T-helper 1 cell (primary cell): ENCODE measurements at regions not wholly inside any gene's neighbourhood (a gene's known extent, or its start where the extent isn't known, plus 50 kb on each side); places are given as distances from the start of the nearest gene placed in this dataset.

Experiments used
- DNase-seq, 5 donors: peaks; one replicate each; pipeline ENCODE4 v3.0.0-alpha.2; 2012 to 2020

DNA sequence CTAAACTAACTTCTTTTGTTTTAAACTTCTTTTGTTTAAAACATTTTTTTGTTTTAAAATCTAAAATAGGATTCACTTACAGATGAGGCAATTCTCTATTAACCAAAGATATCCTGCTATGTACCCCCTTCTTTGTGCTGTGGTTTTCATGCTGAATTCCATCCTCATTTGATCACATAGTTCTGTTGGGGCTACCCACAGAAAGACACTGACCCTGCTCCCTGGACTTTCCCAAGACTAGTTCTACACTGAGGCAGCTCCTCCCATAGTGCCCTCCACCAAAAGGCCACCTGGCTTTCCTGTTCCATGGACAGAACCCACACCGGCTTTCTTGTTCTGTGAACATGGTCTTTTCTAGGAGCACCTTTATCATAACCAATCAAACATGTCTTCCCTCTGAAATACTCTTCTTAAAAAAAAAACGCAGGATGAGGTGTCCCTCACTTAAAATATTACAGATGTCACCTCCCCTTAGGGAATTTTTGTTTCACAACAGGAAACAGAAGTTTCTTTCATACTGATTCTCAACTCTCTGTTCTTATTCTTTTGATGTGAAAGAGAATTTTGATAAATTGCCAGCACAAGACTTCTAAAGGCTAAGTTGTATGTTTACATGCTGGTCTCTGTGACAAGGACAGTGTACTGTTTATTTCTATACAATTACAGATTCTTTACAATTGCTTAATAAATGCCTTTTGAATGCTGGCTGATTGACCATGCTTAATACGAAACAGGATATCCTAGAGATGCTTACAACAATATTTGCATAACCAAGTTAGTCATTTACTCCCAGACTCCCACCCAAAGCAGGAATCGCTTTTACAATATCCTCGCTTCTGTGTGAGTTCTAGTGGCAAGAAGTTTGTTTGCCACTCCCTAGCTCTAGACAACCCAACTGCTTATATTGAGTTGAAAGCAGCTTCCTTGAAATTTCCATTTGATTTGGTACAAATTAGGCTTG lies 300.4 kb downstream of the DTWD2 start:
- no peak for DNase-seq

DNA sequence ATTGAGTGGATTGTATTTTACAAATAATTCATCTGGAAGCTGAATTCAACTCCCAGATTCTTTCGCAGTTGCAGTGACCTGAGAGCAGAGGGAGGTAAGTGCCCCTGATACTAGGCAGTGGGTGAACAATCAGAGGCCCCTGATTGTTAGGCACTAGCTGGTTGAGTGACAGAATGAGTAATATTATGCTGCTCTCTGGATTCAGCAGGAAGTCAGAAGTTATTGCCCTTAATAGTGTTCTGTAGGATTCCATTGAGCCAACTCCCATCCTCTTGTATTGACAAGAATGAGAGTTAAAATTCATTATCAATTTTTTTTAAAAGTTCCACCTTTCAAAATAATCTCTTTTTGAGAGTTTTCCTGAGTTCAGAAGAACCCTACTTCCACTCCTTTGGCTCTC lies 301.2 kb downstream of the DTWD2 start:
- no peak for DNase-seq

DNA sequence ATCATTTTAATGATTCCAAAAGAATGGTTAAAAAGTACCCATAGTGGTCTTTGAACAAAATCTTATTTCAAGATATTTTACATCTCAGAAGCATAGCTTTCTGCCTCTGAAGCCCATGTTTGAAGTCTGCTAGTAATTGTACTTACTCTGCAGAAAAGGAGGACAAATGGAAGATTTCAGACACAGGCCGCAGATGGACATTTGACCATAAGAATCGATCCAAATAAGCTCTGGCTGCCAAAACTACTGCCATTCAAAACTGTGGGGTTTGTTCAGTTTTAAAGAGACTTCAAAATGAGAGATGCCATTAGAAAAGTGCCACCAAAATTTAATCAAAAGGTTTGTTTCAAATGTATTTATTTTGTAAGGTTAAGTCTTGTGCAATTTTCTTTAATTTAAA lies 306.7 kb downstream of the DTWD2 start:
- DNase-seq = no peak

DNA sequence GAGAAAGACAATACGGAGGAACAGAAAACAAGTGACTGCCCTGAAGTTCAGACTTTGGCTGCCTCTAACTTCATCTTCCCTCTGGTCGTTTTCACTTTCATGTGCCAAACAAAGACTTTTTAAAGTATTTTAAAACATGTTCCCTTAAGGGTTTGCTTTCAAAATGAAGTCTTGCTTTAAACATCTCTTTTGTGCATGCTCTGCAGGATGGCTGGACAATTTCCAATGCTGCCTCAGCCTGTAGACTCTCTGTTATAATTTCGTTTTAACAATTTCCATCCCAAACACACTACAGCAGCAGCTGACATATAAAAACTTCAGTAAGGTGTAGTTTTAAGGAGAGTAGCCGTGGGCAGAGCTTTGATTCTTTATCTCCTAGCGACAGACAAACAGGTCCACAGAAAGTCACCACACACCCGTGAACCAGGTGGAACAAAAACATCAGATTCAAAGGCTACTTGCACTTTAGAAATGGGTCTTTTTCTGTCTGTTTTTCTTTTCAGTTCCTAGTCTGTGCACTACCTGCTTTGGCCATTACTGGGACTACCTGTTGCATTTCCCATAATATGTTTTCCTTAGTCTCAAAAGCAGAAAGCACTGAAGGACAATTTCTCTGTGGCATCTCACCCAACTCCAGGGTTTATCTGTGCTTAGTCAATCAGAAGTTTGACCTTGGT lies 308.9 kb downstream of the DTWD2 start:
- DNase-seq = no peak

DNA sequence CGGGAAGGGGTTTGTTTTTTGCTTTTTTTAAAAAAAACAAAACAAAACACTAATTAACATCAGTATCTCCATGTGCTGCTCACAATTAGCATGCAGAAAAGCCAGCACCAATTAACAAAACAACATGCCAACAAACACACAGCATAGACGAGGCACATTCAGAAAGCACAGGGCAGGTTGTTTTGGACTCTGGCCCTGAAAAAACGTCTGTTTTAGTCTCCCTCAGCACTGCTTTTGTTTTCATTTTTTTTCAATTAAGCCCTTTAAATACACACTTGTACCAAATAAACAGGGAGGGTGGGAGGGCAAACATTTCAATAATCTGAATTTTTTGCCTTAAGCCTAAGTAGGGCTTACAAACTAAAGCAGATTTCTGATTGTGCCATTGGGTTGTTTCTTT lies 309.6 kb downstream of the DTWD2 start:
- no peak for DNase-seq

DNA sequence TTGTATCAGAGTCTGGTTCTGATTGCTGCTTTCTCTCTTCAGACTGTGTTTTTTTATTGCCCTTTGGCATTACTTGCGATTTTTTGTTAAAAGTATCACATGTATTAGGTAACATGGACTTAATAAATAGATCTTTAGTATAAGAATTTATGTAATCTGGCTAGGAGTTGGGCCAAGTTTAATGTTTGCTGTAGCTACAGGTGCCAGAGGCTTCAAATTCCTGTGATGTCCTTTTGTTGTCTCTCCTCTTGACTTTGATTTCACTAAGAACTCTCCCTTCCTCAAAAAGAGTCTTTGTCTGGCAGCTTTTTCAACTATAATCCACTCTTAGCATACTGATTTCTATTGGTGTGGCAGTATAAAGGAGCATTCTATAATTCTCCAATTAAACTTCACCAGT lies 313.1 kb downstream of the DTWD2 start:
- no peak for DNase-seq

DNA sequence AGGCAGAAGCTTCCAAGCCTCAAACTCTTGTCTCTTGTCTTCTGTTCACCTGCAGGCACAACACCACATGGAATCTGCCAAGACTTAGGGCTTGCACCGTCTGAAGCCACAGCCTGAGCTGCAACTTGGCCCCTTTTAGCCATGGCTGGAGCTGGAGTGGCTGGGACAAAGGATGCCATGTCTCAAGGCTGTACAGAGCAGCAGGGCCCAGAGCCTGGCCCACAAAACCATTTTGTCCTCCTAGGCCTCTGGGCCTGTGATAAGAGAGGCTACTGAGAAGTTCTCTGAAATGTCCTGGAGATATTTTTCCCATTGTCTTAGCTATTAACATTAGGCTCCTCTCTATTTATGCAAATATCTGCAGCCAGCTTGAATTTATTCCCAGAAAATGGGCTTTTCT lies 330.8 kb downstream of the DTWD2 start:
- DNase-seq = no peak

DNA sequence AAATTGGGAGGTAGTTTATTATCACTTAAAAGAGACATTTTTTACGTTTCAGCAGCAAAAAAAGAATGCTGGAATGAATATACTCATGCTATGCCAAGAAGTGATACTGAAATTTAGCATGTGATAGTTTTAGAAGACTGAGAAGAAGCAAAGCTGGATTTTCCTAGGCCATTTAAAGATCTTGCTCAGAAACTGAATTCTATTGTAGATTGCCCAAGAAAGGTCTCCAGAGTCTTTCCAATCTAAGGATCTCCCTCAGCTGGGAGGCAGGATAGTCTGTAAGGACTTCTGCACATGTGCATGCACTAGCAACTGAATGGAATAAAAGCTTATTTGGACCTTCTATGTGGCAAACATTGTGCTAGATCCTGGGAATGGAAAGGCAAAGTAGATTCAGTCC lies 334.5 kb downstream of the DTWD2 start:
- DNase-seq = no peak

DNA sequence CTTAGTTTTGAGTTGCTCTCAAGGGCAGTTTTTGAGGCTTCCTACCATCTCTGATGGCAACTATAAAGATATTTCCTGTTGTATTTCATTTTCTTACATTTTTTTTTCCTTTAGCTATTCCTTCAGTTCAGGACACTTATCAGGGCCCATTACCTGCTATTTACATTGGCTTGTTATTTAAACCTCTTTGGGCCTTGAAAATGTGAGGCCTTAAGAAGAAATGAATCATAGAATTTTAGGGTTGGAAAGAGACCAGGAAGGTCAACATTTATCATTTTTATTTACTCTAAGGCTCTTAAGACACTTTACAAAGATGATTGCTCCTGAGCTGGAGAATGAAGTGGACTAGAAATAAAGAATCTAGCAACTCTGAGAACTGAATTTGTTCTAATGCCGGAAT lies 335.2 kb downstream of the DTWD2 start:
- no peak for DNase-seq

DNA sequence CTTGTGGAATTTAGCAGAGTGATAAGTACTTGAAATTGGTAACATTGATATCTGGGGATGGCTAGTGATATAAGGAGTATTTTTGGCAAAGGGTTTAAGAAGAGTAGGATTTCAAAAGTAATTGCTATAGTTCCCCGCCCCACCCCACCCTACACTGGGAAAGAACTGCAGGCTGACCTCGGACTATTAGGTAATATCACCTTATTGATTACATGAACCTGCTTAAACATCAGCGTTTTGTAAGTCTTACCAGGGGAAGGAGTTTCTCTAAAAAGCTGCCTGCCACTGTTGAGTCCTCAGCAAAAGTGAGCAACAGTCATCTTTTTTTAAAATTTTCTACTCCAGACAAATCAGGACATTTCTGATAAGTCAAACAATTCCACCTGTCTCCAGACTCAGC lies 337.3 kb downstream of the DTWD2 start:
- DNase-seq = no peak

DNA sequence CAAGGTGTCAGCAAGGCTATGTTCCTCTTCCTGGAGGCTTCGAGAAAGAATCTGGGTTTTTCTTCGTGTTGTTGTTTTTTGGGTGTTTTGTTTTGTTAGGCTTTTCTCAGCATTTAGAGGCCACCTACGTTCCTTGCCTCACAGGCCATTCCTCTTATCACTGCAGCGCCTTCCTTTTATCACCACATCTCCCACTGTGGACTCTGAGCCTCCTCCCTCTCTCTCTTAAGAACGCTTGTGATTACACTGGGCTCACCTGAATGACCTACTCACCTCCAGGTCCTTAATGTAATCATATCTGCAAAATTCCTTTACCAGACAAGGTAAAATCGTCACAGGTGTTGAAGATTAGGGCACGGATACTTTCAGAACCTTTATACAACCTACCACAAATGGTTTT lies 340.8 kb downstream of the DTWD2 start:
- no peak for DNase-seq

DNA sequence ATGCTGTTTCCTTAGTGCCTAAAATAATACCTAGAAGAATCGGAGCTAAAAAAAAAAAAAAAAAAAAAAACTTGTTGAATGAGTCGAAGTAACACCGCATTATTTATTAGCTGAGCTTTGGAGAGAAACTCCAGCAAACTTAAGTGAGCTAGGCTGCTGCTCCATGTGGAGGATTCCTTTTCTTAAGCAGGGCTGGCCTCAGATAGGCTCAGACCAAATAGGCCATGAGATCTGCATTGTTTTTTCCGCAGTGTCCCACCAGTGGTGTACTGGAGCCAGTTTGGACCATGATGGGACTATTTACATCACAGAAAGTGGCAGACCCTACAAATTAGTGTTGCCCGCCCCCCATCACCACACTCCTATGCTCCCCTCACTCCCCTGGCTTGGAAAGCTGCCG lies 341.4 kb downstream of the DTWD2 start:
- no peak for DNase-seq

DNA sequence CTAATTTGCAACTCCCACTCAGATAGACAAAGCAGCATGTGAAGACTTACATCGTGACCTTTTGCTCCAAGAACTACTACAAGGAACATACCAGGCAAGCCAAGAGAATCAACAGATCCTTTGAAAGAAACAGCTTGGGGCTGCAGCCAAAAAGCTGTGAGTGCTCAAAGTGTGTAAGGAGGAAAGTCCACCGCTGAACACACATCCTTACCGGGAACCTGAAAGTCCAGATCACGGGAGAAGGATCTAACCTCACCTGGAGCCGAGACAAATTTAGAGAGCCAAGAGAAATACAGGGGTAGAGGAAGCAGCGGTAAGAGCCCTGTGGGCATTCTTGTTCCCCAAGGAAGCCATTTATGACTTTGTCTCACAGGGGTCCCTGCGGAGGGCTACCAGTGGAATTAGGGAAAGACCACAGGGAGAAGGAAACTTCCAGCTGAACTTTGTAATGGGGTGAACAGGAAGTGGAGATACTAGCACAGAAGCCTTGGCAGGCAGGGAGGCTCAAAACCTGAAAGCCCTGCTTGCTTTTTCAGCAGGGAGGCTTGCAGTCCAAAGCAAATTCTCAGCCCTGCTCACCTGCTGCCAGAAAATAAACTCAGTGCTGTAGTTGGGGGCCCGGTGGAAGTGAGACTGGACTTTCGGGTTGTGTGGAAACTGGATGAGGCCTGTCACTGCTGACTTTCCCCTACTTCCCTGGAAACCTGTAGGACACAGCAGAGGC lies 350.2 kb downstream of the DTWD2 start:
- DNase-seq = no peak

DNA sequence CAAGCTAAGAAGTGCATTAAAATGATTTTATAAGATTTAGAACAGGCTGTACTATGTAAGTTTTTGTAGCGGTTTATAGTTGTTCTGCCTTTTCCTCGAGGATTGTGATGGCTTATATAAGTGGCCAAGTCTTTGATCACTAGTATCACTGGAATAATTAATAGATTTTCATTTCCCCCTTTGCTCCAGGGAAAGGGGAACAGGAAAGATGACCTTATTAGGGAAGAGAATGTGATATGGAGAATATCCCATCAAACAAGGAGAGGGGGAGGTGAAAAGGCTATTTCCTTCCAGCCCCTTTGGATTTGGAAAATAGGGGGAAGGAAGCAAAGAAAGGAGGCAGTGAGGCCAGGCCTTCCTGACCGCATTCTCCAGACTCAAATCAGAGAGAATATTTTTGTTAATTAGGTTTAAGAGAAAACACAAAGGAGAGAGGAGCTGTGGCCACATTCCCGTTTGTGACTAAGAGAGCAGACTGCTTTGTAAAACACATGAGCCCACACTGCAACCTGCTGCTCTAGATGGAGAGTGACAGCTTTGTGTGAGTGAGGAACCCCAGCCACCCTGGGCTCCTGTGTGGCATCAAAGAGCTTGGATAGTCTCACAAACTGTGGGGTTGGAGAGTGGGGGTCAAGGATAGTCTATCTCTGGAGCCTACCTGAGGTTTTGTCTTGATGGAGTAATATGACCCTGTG lies 359.5 kb downstream of the DTWD2 start:
- no peak for DNase-seq

DNA sequence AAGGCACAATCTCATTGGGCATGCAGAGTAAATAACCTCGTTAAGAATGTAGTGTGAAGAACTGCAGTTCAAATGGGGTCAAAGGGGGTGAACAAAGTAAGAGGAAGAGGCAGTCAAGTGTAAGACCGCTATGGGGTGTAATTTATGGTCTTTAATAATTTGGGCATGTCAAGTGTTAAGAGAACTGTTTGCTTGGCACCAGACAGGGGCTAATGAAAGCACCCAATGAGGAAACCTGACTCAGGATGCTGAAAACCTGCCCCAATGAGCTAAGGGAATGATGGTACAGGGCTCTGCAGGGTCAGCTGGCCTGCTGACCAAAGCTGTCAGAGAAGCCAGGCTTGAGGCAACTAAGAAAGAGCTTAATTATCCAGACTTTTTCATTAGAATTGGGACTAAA lies 368.1 kb downstream of the DTWD2 start:
- no peak for DNase-seq

DNA sequence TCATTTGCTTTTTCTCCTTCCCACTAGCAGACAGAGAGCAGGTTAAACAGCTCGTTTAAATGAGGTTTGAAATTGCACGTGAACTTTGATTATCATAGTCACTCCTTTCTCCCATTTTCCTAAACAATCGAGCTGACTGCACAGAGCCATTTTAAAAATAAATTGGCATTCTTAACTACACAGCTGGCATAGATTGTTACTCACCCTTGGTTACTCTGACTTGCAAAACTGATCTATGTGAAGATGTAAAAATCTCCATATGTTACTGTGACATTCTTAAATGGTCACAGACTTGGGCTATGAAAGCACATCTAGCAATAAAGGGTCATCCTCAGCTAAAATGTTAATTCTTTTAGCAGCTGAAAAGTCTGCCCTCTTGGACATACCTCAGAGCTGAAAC lies 368.5 kb downstream of the DTWD2 start:
- DNase-seq = no peak

DNA sequence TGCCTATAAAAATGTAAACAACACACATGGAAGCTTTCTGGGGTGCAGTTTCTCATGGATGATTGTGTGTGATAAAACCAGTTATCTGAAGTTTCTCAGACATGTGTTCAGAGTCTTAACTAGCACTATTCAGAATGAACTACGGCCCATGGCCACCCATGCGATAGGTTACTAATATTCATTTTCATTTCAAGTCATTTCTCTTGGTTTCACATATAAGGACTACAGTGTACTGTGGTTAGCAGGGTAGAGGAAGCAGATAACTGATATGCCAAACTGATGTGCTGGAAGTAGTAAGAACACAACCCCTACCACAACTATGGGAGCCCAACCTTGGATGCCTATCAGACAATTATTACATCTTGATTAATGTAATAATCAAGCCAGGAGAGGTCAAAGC lies 372.1 kb downstream of the DTWD2 start:
- DNase-seq = no peak

DNA sequence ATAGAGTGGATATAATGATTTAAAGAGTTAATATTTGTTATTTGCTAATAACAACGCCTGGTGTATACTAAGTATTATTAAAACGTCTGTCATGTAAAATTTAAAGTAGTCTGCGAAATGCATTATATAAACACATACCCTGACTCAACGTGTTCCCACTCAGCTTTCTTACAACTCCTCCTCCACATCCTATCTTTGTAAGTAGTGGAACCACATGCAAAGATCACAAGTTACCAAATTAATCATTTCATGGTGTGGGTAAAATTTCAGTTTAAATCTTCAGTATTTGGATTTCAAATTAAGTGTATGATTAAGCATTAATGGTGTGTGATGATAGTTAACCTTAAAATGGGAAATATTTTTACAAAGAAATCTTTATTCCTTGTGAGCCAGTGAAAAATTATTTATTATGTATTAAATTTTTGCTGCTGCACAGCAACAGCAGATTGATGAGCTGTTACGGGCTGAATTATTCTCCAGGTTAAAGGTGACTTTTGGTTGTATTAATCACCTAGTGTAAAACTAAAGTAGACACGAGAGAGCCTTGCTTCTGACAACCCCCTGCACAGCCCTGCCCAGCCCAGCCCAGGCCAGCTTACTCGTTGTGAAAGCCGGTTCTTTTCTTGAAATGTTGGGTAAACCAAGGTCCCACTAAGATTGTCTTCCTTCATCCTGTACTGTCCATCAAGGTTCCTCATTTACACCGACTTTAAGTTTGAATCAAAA lies 373.5 kb downstream of the DTWD2 start:
- DNase-seq = no peak

DNA sequence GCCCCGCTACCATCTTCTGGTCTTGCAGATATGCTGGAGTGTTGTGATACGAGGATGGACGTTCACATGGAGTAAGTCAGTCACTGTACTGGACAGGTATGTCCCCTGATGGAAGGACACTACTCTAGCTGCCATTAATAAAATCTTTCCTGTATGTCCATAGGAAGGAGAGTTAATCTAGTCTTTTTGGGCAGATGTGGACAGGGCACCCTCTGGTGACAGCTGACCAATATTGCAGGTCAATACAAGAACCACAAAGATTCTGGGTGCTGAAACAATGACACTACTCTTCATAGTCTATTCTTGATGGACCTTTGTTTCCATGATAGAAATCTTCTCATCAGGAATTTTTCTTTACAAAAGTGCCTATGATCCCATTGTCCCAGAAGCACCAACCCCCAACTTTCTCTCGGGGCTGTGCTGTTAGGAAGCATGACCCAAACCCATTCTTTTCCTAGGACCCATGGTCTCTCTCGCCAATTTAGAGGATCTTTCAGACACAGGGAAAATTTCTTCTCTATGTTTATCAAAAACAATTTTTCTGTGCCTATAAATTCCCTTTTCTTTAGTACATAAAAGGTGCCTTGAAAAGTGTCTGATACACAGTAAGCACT lies 376.9 kb downstream of the DTWD2 start:
- DNase-seq = no peak

DNA sequence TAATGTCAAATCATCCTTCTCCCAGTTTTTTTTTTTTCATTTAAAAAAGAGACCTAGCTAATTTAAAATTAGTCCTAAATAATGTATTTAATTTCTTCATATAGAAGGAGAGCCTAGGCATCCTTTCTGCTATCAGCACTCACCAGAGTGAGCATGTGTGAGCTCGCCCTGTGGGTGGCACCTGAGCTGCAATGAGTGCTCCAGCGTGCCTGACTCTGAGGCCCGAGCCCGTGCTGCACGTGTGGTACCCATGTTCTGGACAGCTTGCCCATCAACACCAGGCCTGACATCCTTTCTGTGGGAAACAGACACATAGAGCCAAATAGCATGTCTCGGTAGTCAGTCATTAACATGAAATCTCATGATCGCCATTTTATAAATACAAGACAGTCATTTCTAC lies 381.4 kb downstream of the DTWD2 start:
- DNase-seq = no peak

DNA sequence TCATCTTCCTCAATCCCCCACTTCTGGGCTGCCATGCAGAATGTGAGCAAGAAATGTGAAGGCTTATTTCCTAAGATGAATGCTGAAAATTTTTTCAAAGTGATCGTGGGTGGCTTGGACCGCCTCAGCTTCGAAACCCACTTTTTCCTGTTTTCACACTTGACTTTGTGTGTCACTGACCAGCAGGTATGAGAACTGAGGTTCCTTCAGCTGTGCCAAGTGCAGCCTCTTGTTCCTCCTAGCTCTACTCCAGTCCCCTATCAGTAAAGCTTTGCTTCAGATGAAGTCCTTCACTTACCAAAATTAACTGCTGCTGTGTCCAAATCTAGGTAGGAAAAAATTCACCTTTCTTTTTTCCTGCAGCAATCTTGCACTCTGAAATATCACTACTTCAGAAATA lies 382.6 kb downstream of the DTWD2 start:
- DNase-seq = no peak

DNA sequence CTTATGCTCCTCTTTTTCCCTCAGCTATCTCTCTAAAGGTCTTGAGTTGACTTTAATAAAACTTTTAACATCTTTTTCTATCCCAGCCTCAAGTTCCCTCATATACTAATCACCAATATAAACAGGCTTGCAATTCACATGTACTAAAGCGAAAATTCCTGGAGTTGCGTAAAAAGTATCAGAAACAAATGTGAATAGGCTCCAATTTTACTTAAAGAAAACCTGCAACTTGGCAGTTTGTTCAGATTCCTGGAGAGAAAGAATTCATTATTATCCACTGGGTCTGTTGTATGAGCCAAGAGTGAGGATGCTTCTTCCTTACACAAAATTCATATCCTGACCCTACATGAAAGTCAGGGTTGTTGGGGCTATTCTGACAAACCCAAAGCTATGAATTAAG lies 384.2 kb downstream of the DTWD2 start:
- DNase-seq = no peak
